Posterior cingulate gyrus (tissue), 11 donors: ENCODE measurements at regions not wholly inside any gene's neighbourhood (a gene's known extent, or its start where the extent isn't known, plus 50 kb on each side); places are given as distances from the start of the nearest gene placed in this dataset.

Experiments
- DNase-seq, 10 donors: peaks; one replicate each; pipeline versions ENCODE4 v3.0.0 to v3.0.0-alpha.2; 2020 to 2021; ENCODE audit warnings: mixed read lengths in 3 of 10
- intact Hi-C: fragments of 100-400 bp; cut with DNase I; formaldehyde crosslinking; loops from one replicate; pipeline ENCODE4 v1.15.1; 2023

- no peak for DNase-seq
- intact Hi-C loops: no loop called here
Measured at GRCh38 chr5:5828619-5829018, 406.1 kb downstream of the ICE1 start.

- intact Hi-C loops: no loop called here
Measured at GRCh38 chr5:5826911-5827310, 404.4 kb downstream of the ICE1 start.

GRCh38 chr5:5822729-5823257 is 400.3 kb downstream of the ICE1 start:
- no peak for DNase-seq
- intact Hi-C loops: no loop called here

More at GRCh38 chr5:5826911-5827310, 404.4 kb downstream of the ICE1 start:
- no peak for DNase-seq

- no peak for DNase-seq
- intact Hi-C loops: no loop called here
Measured at GRCh38 chr5:5816960-5817359, 394.5 kb downstream of the ICE1 start.

GRCh38 chr5:5813441-5813840 is 391.0 kb downstream of the ICE1 start:
- no peak for DNase-seq
- intact Hi-C loops: no loop called here

GRCh38 chr5:5810461-5810860 is 388.0 kb downstream of the ICE1 start:
- intact Hi-C loops: no loop called here
- no peak for DNase-seq

DNA sequence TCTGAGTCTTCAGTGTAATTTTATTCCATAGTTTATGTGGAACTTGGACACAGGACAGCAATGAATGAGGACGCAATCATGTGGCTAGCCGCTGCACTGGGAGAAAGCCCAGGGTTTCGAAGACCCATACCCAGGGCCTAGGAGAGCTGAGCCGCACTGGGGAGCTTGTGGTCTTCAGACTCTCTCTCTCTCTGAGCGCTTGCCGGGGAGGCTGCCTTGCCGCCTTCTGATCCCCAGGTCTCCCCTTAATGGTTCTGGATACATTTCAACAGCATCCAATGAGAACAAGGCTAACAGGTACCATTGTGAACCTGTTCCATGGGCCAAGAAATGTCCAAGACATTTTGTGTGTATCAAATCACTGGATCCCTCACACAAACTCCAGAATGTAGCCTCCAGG is 383.4 kb downstream of the ICE1 start:
- intact Hi-C loops: no loop called here
- no peak for DNase-seq

DNA sequence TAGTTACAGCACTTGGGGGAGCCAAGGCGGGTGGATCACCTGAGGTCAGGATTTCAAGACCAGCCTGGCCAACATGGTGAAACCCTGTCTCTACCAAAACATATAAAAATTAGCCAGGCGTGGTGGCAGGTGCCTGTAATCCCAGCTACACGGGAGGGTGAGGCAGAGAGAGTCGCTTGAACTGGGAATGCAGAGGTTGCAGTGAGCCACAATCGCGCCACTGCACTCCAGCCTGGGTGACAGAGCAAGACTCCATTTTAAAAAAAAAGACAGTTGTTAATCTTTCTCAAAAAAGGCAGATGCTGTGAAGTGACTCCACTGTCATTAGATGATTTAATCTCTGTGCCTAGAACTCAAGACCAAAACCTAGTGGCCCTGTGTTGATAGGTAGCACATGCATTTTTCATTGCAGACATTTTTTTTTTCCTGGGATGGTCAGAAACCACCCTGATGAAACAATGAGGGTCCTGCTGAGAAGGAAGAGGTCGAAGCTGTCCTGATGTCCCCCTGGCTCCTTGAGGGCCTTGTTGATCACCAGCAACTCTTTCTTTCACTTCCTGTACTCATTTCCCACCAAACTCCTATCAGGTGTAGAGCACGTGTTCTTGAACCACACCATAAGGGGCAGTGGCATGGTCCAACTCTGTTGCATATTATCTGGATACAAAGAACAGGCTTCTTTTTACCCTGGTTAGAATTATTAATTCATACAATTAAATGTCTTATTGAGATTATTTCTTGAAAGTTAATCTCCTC is 382.2 kb downstream of the ICE1 start:
- intact Hi-C loops: no loop called here

GRCh38 chr5:5800801-5801761 is 378.6 kb downstream of the ICE1 start:
- intact Hi-C loops: no loop called here

More for the DNA sequence above, 382.2 kb downstream of the ICE1 start:
- no peak for DNase-seq

GRCh38 chr5:5799826-5800225 is 377.3 kb downstream of the ICE1 start:
- DNase-seq: no peak
- intact Hi-C loops: no loop called here

More at GRCh38 chr5:5800801-5801761, 378.6 kb downstream of the ICE1 start:
- no peak for DNase-seq

- intact Hi-C loops: no loop called here
- DNase-seq: no peak
Measured at GRCh38 chr5:5799229-5799628, 376.8 kb downstream of the ICE1 start.

DNA sequence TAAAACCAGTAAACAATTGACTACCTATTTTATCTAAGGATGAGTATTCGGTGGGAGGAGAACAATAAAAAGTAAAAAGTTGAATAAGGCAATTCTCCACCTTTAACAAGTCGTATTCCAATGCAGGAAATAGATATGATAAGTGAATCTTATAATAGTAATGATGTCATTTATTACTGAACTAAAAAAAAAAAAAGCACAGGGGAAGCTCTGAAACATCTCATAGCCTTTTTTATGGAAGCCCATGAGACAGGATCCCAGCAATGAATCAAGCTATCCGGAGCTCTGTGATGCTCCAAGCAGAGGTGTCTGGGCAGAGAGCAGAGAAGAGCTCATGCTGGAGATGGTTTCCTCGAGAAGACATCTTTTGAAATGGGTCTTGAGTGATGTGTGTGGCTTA is 376.0 kb downstream of the ICE1 start:
- DNase-seq: no peak
- intact Hi-C loops: no loop called here

DNA sequence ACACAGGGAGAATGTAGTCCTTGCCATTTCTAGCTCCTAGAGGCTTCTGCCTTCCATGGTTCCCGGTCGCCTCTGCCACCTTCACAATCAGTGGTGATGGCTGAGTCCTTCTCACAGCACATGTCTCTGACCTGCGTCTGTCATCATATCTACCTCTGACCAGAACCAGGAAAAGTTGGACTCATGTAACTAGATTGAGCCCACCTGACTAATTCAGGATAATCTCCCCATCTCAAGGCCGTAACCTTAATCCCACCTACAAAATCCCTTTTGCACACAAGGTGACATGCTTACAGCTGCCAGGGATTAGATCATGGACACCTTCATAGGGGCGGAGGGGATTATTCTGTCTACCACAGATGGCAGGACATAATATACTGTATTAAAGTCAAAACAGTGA is 375.6 kb downstream of the ICE1 start:
- intact Hi-C loops: no loop called here
- DNase-seq: no peak

- DNase-seq: no peak
- intact Hi-C loops: no loop called here
Measured at GRCh38 chr5:5795074-5795771, 372.7 kb downstream of the ICE1 start.

- no peak for DNase-seq
Measured at GRCh38 chr5:5794118-5794560, 371.7 kb downstream of the ICE1 start.

GRCh38 chr5:5793242-5794117 is 371.0 kb downstream of the ICE1 start:
- DNase-seq: no peak
- intact Hi-C loops: no loop called here

More at GRCh38 chr5:5794118-5794560, 371.7 kb downstream of the ICE1 start:
- intact Hi-C loops: no loop called here

- DNase-seq: no peak
- intact Hi-C loops: no loop called here
Measured at GRCh38 chr5:5792106-5792505, 369.6 kb downstream of the ICE1 start.

DNA sequence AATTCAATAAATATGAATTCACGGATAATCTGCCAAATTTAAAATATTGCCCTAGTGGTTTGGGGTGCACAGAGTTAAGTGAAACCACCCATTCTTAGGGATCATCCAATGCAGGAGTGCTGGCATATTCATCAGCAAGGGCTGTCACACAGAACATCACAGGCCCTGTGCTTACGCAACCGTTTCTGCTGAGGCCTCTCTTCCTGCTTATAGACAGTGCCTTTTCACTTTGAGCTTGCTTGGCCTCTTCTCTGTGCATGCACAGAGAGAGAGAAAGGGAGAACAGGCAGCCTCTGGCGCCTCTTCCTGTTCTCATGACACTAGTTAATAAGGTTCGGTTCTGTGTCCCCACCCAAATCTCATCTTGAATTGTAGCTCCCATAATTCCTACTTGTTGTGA is 366.3 kb downstream of the ICE1 start:
- intact Hi-C loops: no loop called here

DNA sequence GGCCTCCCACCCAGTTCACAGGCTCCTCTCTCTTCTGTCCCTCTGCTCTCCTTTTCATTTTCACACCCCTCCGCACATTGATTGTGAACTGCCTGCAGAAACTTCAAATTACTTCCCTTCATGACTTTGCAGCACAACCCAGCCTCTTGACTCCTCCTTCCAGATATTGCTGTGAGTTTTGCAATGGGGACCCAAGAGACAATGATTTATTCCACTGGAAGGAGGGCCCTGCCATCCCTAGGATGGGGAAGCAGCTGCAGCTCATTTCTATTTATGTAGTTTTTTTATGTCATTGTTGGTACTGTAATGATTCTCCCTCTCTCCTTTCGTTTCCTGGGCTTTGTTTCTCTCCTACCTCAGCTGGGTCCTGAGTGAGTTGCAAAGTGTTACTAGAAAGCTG is 364.9 kb downstream of the ICE1 start:
- intact Hi-C loops: no loop called here
- DNase-seq: no peak

More for the DNA sequence above, 366.3 kb downstream of the ICE1 start:
- DNase-seq: no peak

- intact Hi-C loops: no loop called here
- DNase-seq: no peak
Measured at GRCh38 chr5:5784101-5784500, 361.6 kb downstream of the ICE1 start.
